ENCODE measurements at regions not wholly inside any gene's neighbourhood (a gene's known extent, or its start where the extent isn't known, plus 50 kb on each side); places are given as distances from the start of the nearest gene placed in this dataset.

GRCh38 chrX:16290997-16291396, 123.7 kb downstream of the MAGEB17 start:
- DNase-seq (ENCODE audit: low spot score) = no peak
- in situ Hi-C loops (cut with MboI; ENCODE audit: low pct_unique_long_range_greater_than_20kb, low sequenced_read_pairs, unreplicated experiment) = no loop called here
- TF ChIP-seq, protein P1, sequence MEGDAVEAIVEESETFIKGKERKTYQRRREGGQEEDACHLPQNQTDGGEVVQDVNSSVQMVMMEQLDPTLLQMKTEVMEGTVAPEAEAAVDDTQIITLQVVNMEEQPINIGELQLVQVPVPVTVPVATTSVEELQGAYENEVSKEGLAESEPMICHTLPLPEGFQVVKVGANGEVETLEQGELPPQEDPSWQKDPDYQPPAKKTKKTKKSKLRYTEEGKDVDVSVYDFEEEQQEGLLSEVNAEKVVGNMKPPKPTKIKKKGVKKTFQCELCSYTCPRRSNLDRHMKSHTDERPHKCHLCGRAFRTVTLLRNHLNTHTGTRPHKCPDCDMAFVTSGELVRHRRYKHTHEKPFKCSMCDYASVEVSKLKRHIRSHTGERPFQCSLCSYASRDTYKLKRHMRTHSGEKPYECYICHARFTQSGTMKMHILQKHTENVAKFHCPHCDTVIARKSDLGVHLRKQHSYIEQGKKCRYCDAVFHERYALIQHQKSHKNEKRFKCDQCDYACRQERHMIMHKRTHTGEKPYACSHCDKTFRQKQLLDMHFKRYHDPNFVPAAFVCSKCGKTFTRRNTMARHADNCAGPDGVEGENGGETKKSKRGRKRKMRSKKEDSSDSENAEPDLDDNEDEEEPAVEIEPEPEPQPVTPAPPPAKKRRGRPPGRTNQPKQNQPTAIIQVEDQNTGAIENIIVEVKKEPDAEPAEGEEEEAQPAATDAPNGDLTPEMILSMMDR (IDR thresholded peaks at IDR 0.05; ENCODE audit: extremely low read depth, insufficient read depth, missing control alignments) = no peak

- TF ChIP-seq, protein P1 (IDR thresholded peaks at IDR 0.05; ENCODE audit: extremely low read depth, insufficient read depth, missing control alignments) = no peak
- no peak for DNase-seq (ENCODE audit: low spot score)
- in situ Hi-C loops (cut with MboI; ENCODE audit: low pct_unique_long_range_greater_than_20kb, low sequenced_read_pairs, unreplicated experiment) = no loop called here
These were observed 133.6 kb downstream of the MAGEB17 start for GRCh38 chrX:16300831-16301230.

DNA sequence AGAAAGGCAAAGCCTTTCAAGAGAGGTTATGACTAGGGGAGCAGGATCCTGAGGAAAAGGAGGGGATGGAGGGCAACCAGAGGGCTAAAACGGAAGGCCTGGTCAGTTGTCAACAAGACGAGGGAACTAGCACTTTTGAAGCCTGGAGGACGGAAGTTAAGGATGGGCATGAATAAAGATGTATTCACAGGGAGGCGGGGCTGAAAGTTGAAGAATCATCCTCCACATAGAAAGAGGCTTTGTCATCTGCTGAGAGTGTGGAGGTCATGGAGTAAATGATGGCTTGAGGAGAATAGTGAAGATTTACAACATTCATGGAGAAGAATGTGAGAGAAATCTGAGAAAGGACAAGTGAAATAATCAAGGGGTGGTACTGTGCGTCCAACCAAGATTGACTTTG, 137.5 kb downstream of the MAGEB17 start:
- in situ Hi-C loops (cut with MboI; ENCODE audit: low pct_unique_long_range_greater_than_20kb, low sequenced_read_pairs, unreplicated experiment) = no loop called here
- no peak for DNase-seq (ENCODE audit: low spot score)
- TF ChIP-seq, protein P1 (IDR thresholded peaks at IDR 0.05; ENCODE audit: extremely low read depth, insufficient read depth, missing control alignments) = no peak

DNA sequence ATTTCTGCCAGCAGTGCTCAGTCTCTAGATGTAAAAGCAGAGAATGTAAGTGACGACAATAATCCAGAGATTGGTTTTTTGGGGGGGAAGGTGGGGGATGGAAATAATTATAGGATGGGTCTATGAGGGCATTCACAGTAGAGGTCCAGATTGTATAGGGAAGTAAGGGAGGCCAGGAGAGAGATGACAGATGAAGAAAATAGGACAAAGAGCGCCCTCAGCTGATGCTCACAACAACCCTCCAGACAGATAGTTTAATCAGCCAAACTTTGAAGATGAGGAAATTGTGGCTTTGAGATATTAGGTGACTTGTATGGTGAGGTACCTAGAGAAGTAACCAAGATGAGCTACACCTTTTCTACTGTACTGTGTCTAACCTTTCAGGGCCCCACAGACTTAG, 137.9 kb downstream of the MAGEB17 start:
- in situ Hi-C loops (cut with MboI; ENCODE audit: low pct_unique_long_range_greater_than_20kb, low sequenced_read_pairs, unreplicated experiment) = no loop called here
- DNase-seq (ENCODE audit: low spot score) = no peak
- TF ChIP-seq, protein P1 (IDR thresholded peaks at IDR 0.05; ENCODE audit: extremely low read depth, insufficient read depth, missing control alignments) = no peak

DNA sequence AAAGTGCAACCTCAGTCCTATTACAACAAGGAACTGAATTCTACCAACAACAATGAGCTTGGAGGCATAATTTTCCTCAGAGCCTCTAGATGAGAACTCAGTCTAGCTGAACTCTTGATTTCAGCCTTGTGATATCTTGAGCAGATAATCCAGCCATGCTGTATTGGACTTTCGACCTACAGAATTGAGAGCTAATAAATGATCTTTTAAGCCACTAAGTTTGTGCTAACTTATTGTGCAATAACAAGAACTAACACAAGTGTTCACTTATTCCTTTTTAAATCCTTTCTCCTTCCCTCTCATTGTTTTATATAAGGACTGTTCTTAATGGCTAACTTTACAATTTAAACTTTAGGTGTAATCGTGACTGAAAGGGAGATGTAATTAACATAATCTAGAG, 140.7 kb downstream of the MAGEB17 start:
- TF ChIP-seq, protein P1 (IDR thresholded peaks at IDR 0.05; ENCODE audit: extremely low read depth, insufficient read depth, missing control alignments) = no peak
- in situ Hi-C loops (cut with MboI; ENCODE audit: low pct_unique_long_range_greater_than_20kb, low sequenced_read_pairs, unreplicated experiment) = no loop called here
- DNase-seq (ENCODE audit: low spot score) = no peak

DNA sequence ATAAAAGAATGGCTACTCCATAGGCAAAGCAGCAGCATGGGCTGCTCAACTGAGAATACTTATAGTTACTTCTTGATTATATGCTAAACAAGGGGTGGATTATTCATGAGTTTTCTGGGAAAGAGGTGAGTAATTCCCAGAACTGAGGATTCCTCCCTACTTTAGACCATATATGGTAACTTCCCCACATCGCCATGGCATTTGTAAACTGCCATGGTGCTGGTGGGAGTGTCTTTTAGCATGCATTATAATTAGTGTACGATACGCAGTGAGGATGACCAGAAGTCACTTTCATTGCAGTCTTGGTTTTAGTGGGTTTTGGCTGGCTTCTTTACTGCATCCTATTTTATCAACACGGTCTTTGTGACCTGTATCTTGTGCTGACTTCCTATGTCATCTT, 141.5 kb downstream of the MAGEB17 start:
- in situ Hi-C loops (cut with MboI; ENCODE audit: low pct_unique_long_range_greater_than_20kb, low sequenced_read_pairs, unreplicated experiment) = no loop called here
- TF ChIP-seq, protein P1 (IDR thresholded peaks at IDR 0.05; ENCODE audit: extremely low read depth, insufficient read depth, missing control alignments) = no peak
- no peak for DNase-seq (ENCODE audit: low spot score)

- in situ Hi-C loops (cut with MboI; ENCODE audit: low pct_unique_long_range_greater_than_20kb, low sequenced_read_pairs, unreplicated experiment) = no loop called here
- TF ChIP-seq, protein P1 (IDR thresholded peaks at IDR 0.05; ENCODE audit: extremely low read depth, insufficient read depth, missing control alignments) = no peak
- no peak for DNase-seq (ENCODE audit: low spot score)
These were observed 143.0 kb downstream of the MAGEB17 start for GRCh38 chrX:16310326-16310725.

Data from GM13977 (cell line).